ENCODE measurements at regions not wholly inside any gene's neighbourhood (a gene's known extent, or its start where the extent isn't known, plus 50 kb on each side); places are given as distances from the start of the nearest gene placed in this dataset.
A peak's percentile ranks its signal among the peaks of the same experiment; 100 is the strongest.

DNA sequence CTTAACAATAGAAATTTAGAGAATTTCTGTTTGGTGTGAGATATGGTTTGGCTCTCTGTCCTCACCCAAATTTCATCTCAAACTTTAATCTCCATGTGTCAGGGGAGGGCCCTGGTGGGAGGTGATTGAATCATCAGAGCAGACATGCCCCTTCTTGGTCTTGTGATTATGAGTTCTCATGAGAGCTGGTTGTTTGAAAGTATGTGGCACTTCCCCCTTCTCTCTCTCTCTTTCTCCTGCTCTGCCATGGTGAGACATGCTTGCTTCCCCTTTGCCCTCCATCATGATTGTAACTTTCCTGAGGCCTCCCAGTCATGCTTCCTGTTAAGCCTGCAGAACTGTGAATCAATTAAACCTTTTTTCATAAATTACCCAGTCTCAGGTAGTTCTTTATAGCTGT is 524.7 kb upstream of the ACVR2A start:
- no peak overlapping the region for H3K4me3 ChIP-seq (ENCODE audit: low read depth, low read length)
- no peak for DNase-seq (ENCODE audit: low read depth)
- TF ChIP-seq, protein P1, sequence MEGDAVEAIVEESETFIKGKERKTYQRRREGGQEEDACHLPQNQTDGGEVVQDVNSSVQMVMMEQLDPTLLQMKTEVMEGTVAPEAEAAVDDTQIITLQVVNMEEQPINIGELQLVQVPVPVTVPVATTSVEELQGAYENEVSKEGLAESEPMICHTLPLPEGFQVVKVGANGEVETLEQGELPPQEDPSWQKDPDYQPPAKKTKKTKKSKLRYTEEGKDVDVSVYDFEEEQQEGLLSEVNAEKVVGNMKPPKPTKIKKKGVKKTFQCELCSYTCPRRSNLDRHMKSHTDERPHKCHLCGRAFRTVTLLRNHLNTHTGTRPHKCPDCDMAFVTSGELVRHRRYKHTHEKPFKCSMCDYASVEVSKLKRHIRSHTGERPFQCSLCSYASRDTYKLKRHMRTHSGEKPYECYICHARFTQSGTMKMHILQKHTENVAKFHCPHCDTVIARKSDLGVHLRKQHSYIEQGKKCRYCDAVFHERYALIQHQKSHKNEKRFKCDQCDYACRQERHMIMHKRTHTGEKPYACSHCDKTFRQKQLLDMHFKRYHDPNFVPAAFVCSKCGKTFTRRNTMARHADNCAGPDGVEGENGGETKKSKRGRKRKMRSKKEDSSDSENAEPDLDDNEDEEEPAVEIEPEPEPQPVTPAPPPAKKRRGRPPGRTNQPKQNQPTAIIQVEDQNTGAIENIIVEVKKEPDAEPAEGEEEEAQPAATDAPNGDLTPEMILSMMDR (IDR thresholded peaks at IDR 0.05; ENCODE audit: low read depth, low read length, missing control alignments): no peak

DNA sequence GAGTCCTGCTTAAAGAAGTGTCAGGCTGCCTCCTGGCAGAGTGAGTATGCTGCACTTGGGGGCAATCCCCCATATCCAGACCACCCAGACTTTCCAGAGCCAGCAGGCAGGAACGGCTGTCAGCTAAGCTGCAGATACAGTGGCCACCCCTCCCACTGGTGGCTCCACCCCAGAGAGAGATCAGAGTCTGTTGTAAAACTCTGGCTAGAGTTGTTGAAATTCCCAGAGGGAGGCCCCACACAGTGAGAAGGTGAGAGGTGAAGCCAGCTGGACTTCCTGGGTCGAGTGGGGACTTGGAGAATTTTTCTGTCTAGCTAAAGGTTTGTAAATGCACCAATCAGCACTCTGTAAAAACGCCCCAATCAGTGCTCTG is 533.8 kb upstream of the ACVR2A start:
- DNase-seq (ENCODE audit: low read depth): no peak

DNA sequence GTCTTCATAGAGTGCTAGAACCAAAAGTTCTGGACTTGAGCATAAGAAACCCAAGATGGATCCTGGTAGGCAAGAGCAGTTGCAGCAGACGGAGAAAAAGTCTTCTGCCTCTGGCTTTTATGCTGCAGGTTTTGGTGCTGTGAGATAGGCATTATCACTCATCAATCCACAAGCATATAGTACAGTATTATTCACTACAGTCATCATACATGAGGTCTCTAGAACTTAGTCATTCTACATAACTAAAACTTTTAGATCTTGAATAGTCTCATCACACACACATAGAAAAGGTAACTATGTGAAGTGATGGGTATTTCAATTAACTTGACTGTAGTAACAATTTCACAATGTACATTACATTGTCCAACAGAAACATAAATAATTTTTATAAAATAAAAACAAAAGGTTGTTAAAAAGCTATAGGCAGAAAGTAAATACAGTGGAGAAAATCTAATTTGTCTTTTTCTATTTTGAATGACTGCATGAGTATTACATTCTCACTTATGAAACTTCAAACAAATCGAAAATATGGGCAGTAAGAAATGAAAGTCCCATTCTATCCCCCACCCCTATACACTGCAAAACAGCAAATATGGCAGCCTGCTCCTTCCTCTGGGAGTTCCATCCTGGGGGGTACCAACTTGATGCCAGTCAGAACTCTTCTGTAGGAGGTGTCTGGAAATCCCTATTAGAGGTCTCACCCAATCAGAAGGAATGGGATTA is 534.3 kb upstream of the ACVR2A start:
- TF ChIP-seq, protein P1 (IDR thresholded peaks at IDR 0.05; ENCODE audit: low read depth, low read length, missing control alignments): no peak
- no peak overlapping the region for H3K4me3 ChIP-seq (ENCODE audit: low read depth, low read length)
- no peak for DNase-seq (ENCODE audit: low read depth)

More for the DNA sequence above, 533.8 kb upstream of the ACVR2A start:
- no peak overlapping the region for H3K4me3 ChIP-seq (ENCODE audit: low read depth, low read length)
- TF ChIP-seq, protein P1 (IDR thresholded peaks at IDR 0.05; ENCODE audit: low read depth, low read length, missing control alignments): no peak

DNA sequence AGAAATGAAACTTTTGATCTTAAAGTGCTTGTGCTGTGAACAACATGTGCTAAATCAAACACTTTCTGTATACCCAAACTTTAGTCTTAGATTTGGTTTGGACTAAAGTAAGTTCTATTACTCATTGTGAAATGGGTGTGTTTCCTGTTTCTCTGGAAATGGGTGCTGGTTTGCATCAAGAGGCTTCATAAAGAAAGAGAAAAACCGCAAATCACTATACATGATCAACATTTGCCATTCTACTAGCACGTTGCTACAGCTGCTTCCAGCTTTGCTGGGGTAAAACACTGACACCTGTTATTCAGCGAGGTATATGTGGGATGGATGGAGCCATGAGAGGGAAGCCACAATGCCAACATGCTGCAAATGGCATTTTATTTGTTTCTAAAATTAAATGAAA is 547.0 kb upstream of the ACVR2A start:
- TF ChIP-seq, protein P1 (IDR thresholded peaks at IDR 0.05; ENCODE audit: low read depth, low read length, missing control alignments): no peak
- peak; percentile 95 for DNase-seq (ENCODE audit: low read depth)
- H3K4me3 ChIP-seq (ENCODE audit: low read depth, low read length): no peak overlapping the region

DNA sequence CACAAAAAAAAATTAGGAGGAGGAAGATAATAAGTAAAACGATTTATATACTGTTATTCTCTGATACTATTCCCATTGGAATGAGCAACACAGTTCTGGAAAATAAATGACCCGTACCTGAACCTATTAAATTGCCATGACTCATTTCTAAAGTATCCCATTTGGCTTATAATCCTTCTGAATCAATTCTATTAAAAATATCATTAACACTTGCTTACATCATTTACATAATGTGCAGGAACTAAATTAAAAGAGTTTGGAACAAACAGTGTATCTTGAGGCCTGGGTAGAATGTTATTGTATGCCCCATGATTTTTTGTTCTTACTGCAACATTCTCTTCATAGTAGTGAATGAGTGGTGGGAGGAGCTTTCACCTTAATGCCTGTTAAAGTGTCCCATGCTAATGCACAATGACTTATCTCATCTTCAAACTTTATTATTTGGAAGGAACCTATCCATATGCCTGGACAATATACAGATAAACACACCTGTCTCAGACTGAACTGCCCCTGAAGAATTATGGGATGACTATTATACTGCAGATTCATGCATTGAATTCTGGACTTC is 549.9 kb upstream of the ACVR2A start:
- TF ChIP-seq, protein P1 (IDR thresholded peaks at IDR 0.05; ENCODE audit: low read depth, low read length, missing control alignments): no peak
- DNase-seq (ENCODE audit: low read depth): no peak
- no peak overlapping the region for H3K4me3 ChIP-seq (ENCODE audit: low read depth, low read length)

DNA sequence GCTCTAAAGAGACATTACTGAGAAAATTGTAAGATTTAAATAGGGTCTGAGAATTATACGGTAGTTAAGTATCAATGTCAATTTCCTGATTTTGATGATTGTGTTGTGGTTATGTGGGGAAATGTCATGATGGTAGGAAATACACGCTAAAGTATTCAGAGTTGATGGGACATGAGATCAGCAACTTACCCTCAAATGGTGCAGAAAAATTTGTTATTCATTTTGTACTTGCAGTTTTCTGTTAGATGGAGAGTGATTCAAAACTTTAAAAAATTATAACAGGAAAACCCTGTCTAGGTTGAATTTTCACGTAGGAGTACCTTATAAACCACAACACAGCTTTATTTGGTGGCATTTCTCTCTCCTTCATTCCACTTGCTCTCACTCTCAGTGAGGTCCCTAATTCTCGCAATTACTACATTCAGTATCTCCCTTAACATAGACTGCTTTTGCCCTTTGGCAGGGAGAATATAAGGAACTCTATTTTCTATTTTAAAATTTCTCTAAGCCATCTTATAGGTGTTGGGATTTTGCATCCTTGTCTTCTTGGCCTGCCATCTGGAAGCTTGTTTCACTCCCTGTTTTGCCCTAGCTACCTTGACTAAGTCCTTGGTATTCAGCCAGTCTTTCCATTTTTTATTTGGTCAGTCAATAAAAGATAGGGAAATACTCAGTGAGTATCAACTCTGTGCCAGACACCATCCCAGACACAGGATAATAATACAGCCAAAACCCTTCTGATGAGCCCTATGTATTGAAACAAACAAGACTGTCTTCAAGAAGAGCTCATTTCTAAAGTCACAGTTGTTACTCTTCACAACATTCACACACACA is 550.6 kb upstream of the ACVR2A start:
- no peak overlapping the region for H3K4me3 ChIP-seq (ENCODE audit: low read depth, low read length)
- DNase-seq (ENCODE audit: low read depth): no peak
- TF ChIP-seq, protein P1 (IDR thresholded peaks at IDR 0.05; ENCODE audit: low read depth, low read length, missing control alignments): no peak

Data from GM12864 (cell line).